IPS-NIHi11 (cell line): ENCODE measurements at regions not wholly inside any gene's neighbourhood (a gene's known extent, or its start where the extent isn't known, plus 50 kb on each side); places are given as distances from the start of the nearest gene placed in this dataset.

Experiments
- DNase-seq: peaks from one replicate; pipeline ENCODE4 v3.0.0; 2012; ENCODE audit warnings: mixed read lengths, low spot score

- DNase-seq = no peak
These were observed 899.7 kb upstream of the CDH2 start for GRCh38 chr18:29076645-29077044.

- no peak for DNase-seq
These were observed 897.2 kb upstream of the CDH2 start for GRCh38 chr18:29074147-29074546.

GRCh38 chr18:29071869-29072268, 894.9 kb upstream of the CDH2 start:
- DNase-seq = no peak

GRCh38 chr18:29063346-29063745, 886.4 kb upstream of the CDH2 start:
- DNase-seq = no peak

GRCh38 chr18:29062921-29063320, 886.0 kb upstream of the CDH2 start:
- DNase-seq = no peak

- DNase-seq = no peak
These were observed 883.4 kb upstream of the CDH2 start for GRCh38 chr18:29060349-29060748.

GRCh38 chr18:29057703-29058102, 880.8 kb upstream of the CDH2 start:
- DNase-seq = no peak

GRCh38 chr18:29056800-29057199, 879.9 kb upstream of the CDH2 start:
- no peak for DNase-seq

GRCh38 chr18:29041976-29042375, 865.0 kb upstream of the CDH2 start:
- DNase-seq = no peak

GRCh38 chr18:29034113-29034856, 857.4 kb upstream of the CDH2 start:
- no peak for DNase-seq

- DNase-seq = no peak
These were observed 851.6 kb upstream of the CDH2 start for GRCh38 chr18:29028560-29028959.

GRCh38 chr18:29018976-29019375, 842.0 kb upstream of the CDH2 start:
- DNase-seq = no peak

- DNase-seq = no peak
These were observed 836.0 kb upstream of the CDH2 start for GRCh38 chr18:29012883-29013465.

GRCh38 chr18:29012364-29012763, 835.4 kb upstream of the CDH2 start:
- no peak for DNase-seq

- no peak for DNase-seq
These were observed 832.4 kb upstream of the CDH2 start for GRCh38 chr18:29009250-29009803.

GRCh38 chr18:29008809-29009208, 831.9 kb upstream of the CDH2 start:
- no peak for DNase-seq

GRCh38 chr18:29007986-29008654, 831.2 kb upstream of the CDH2 start:
- no peak for DNase-seq

- no peak for DNase-seq
These were observed 828.0 kb upstream of the CDH2 start for GRCh38 chr18:29004921-29005320.

- no peak for DNase-seq
These were observed 826.3 kb upstream of the CDH2 start for GRCh38 chr18:29003194-29003593.

GRCh38 chr18:29002747-29003146, 825.8 kb upstream of the CDH2 start:
- no peak for DNase-seq

GRCh38 chr18:28999726-29000125, 822.8 kb upstream of the CDH2 start:
- no peak for DNase-seq

GRCh38 chr18:28995319-28995718, 818.4 kb upstream of the CDH2 start:
- DNase-seq = no peak

GRCh38 chr18:28984731-28985130, 807.8 kb upstream of the CDH2 start:
- DNase-seq = no peak
